HEK293 (cell line): ENCODE measurements at regions not wholly inside any gene's neighbourhood (a gene's known extent, or its start where the extent isn't known, plus 50 kb on each side); places are given as distances from the start of the nearest gene placed in this dataset.
"Not testable (repeated sequence)": the region's sequence is repeated elsewhere in the genome, so short reads cannot be mapped to it uniquely, and the experiment has no call there.

Experiments used
- CTCF ChIA-PET: fragments of 350-600 bp; formaldehyde crosslinking; extraction: SDS; loops from one replicate; lab custom pipeline; 2021; ENCODE audit warnings: antibody characterized with exemption; lab: Yijun Ruan, JAX
- POLR2A ChIA-PET: fragments of 300-600 bp; formaldehyde crosslinking; extraction: SDS; loops from one replicate; lab custom pipeline; 2020; ENCODE audit warnings: antibody characterized with exemption, inconsistent platforms; lab: Yijun Ruan, JAX
- H3K27ac ChIP-seq: fragments of 200-500 bp; sonication (Bioruptor generic); 2 replicates; pipeline ENCODE4 v1.5.1; 2014; ENCODE audit warnings: low read depth, low read length, control low read depth, inconsistent platforms; ENCODE audit errors: extremely low read depth
- H3K36me3 ChIP-seq, 2 experiments: fragments of 200-500 bp in 1 of 2; sonication (Bioruptor generic) in 1 of 2; 1 replicate in 1 of 2; 2 replicates in 1 of 2; pipeline ENCODE4 v1.5.1; 2014 to 2017; ENCODE audit warnings: inconsistent platforms in 2 of 2, low read length in 2 of 2; ENCODE audit not compliant: control insufficient read depth in 2 of 2, insufficient read depth in 1 of 2
- H3K4me1 ChIP-seq: fragments of 200-500 bp; sonication (Bioruptor generic); 2 replicates; pipeline ENCODE4 v1.5.1; 2014; ENCODE audit warnings: mild to moderate bottlenecking, low read length, inconsistent platforms; ENCODE audit not compliant: control insufficient read depth, insufficient read depth
- H3K4me3 ChIP-seq: 2 replicates; pipeline ENCODE4 v1.5.1; 2011; ENCODE audit warnings: low read depth, mild to moderate bottlenecking, control low read depth, low read length, moderate library complexity
- H3K9me3 ChIP-seq: fragments of 200-500 bp; sonication (Bioruptor generic); 2 replicates; pipeline ENCODE4 v1.5.1; 2014; ENCODE audit warnings: low read depth, low read length, inconsistent platforms; ENCODE audit not compliant: control insufficient read depth, insufficient read depth
- IKZF3 ChIP-seq: fragments of 450-650 bp; IDR thresholded peaks from 2 replicates; pipeline ENCODE4 v1.5.0; 2018; ENCODE audit warnings: missing biosample characterization, mild to moderate bottlenecking, missing genetic modification characterization, moderate library complexity
- KLF10 ChIP-seq: fragments of 450-650 bp; IDR thresholded peaks from 2 replicates; pipeline ENCODE4 v1.5.1; 2018; ENCODE audit warnings: missing biosample characterization, mild to moderate bottlenecking, missing genetic modification characterization
- MEIS1 ChIP-seq: sonication (generic); formaldehyde crosslinking; IDR thresholded peaks from 2 replicates; pipeline ENCODE4 v1.8.1; 2022; ENCODE audit warnings: missing genetic modification reagents, mild to moderate bottlenecking, borderline replicate concordance
- PRDM2 ChIP-seq: fragments of 450-650 bp; formaldehyde crosslinking; IDR thresholded peaks from 2 replicates; pipeline ENCODE4 v1.5.1; 2016; ENCODE audit warnings: missing biosample characterization, missing genetic modification characterization, borderline replicate concordance
- RBAK ChIP-seq: fragments of 450-650 bp; formaldehyde crosslinking; IDR thresholded peaks from 2 replicates; pipeline ENCODE4 v1.5.1; 2016; ENCODE audit warnings: missing biosample characterization, missing genetic modification characterization
- SETDB1 ChIP-seq: IDR thresholded peaks from one replicate; pipeline ENCODE4 v1.6.1; 2017; ENCODE audit warnings: mild to moderate bottlenecking, low read length, moderate library complexity, mixed read lengths; ENCODE audit not compliant: insufficient read length
- SP2 ChIP-seq: fragments of 450-650 bp; formaldehyde crosslinking; IDR thresholded peaks from 2 replicates; pipeline ENCODE4 v1.5.1; 2016; ENCODE audit warnings: missing biosample characterization, missing genetic modification characterization
- ZBTB6 ChIP-seq: fragments of 450-650 bp; formaldehyde crosslinking; IDR thresholded peaks from 2 replicates; pipeline ENCODE4 v1.5.1; 2017; ENCODE audit warnings: missing biosample characterization, missing genetic modification characterization
- ZNF184 ChIP-seq: fragments of 450-650 bp; IDR thresholded peaks from 2 replicates; pipeline ENCODE4 v1.5.1; 2018; ENCODE audit warnings: missing biosample characterization, mild to moderate bottlenecking, missing genetic modification characterization
- ZNF362 ChIP-seq: fragments of 450-650 bp; formaldehyde crosslinking; IDR thresholded peaks from 2 replicates; pipeline ENCODE4 v1.5.1; 2016; ENCODE audit warnings: missing biosample characterization, missing genetic modification characterization
- ZNF639 ChIP-seq: fragments of 450-650 bp; formaldehyde crosslinking; IDR thresholded peaks from 2 replicates; pipeline ENCODE4 v1.5.1; 2016; ENCODE audit warnings: missing biosample characterization, missing genetic modification characterization
- ZNF660 ChIP-seq: fragments of 450-650 bp; IDR thresholded peaks from 2 replicates; pipeline ENCODE4 v1.5.1; 2018; ENCODE audit warnings: missing biosample characterization, mild to moderate bottlenecking, missing genetic modification characterization
- ZNF837 ChIP-seq: fragments of 450-650 bp; formaldehyde crosslinking; IDR thresholded peaks from 2 replicates; pipeline ENCODE4 v1.5.1; 2016; ENCODE audit warnings: missing biosample characterization, missing genetic modification characterization
- TF ChIP-seq, protein P1 (sequence below): fragments of 450-650 bp; IDR thresholded peaks from 2 replicates; pipeline ENCODE4 v1.5.1; 2018; ENCODE audit warnings: missing biosample characterization, missing genetic modification characterization
- TF ChIP-seq, protein P2 (sequence below): fragments of 450-650 bp; formaldehyde crosslinking; IDR thresholded peaks from 2 replicates; pipeline ENCODE4 v1.5.1; 2017; ENCODE audit warnings: missing biosample characterization, missing genetic modification characterization

DNA sequence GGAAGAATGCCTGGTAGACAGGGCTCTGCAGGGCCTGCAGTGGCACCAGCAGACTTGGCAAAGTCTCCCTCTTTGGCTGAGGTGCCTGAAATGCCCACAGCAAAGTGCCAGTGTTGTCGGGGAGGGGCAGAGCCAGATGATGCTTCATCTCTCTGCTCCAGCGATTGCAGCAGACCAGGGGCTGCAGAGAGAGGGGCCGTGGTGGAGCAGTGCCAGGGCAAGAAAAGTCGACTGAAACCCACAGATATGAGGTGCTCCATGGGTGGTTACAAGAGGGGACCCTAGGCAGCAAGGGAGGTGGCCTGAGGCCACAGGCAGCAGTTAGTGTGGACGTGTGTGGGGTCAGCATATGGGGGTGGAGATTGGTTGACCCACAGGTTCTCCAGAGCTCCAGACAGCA, 123.5 kb upstream of the SHH start:
- no peak for TF ChIP-seq SP2
- no peak for TF ChIP-seq RBAK
- TF ChIP-seq MEIS1 = no peak
- no peak for TF ChIP-seq ZNF837
- TF ChIP-seq KLF10 (tag by site-specific recombination) = no peak
- TF ChIP-seq, all 188 proteins: peak for 0
- ChIA-PET CTCF (no interaction called here), POLR2A (no interaction called here)
- Histone ChIP-seq H3K27ac (no peak overlapping the region), H3K4me1 (no peaks in the 10 kb centered on the region), H3K4me3 (no peak overlapping the region), H3K9me3 (no peaks in the 10 kb centered on the region), H3K36me3 (no peaks in the 10 kb centered on the region)

DNA sequence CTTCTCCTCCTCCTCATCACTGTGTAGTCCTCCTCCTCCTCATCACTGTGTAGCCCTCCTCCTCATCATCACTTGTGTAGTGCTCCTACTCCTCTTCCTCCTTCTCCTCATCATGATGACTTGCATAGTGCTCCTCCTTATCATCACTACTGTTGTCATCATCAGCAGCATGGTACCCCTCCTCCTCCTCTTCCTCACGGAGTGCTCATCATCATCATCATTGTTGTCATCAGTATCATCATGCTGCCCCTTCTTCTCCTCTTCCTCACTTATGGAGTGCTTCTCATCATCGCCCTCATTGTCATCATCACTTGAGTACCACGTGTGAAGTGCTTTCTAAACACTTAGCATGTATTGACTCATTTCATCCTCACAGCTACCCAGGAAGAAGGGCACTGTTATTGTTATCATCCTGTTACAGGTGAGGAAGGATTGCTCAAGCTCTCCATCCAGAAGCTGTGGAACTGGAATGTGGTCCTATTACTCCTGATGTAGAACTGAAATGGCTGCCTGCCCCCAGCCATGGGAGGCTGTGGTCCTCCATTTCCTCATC, 122.8 kb upstream of the SHH start:
- H3K4me1 ChIP-seq = no peaks in the 10 kb centered on the region
- TF ChIP-seq ZNF837 (no peak), RBAK (no peak)
- TF ChIP-seq, protein P1, sequence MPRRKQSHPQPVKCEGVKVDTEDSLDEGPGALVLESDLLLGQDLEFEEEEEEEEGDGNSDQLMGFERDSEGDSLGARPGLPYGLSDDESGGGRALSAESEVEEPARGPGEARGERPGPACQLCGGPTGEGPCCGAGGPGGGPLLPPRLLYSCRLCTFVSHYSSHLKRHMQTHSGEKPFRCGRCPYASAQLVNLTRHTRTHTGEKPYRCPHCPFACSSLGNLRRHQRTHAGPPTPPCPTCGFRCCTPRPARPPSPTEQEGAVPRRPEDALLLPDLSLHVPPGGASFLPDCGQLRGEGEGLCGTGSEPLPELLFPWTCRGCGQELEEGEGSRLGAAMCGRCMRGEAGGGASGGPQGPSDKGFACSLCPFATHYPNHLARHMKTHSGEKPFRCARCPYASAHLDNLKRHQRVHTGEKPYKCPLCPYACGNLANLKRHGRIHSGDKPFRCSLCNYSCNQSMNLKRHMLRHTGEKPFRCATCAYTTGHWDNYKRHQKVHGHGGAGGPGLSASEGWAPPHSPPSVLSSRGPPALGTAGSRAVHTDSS = peak; percentile 87
- POLR2A ChIA-PET = no interaction called here
- H3K4me3 ChIP-seq = no peak overlapping the region
- no peaks in the 10 kb centered on the region for H3K9me3 ChIP-seq
- H3K36me3 ChIP-seq = no peaks in the 10 kb centered on the region
- no peak overlapping the region for H3K27ac ChIP-seq
- CTCF ChIA-PET = no interaction called here

- H3K27ac ChIP-seq, H3K36me3 ChIP-seq, H3K4me3 ChIP-seq, CTCF ChIA-PET, H3K9me3 ChIP-seq, H3K4me1 ChIP-seq, POLR2A ChIA-PET: not testable (repeated sequence)
- TF ChIP-seq, protein P2, sequence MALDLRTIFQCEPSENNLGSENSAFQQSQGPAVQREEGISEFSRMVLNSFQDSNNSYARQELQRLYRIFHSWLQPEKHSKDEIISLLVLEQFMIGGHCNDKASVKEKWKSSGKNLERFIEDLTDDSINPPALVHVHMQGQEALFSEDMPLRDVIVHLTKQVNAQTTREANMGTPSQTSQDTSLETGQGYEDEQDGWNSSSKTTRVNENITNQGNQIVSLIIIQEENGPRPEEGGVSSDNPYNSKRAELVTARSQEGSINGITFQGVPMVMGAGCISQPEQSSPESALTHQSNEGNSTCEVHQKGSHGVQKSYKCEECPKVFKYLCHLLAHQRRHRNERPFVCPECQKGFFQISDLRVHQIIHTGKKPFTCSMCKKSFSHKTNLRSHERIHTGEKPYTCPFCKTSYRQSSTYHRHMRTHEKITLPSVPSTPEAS (tag by site-specific recombination) = peak; percentile 62; the same call in 1 of the 2 replicates
Measured at GRCh38 chr7:155932324-155932723, 120.1 kb upstream of the SHH start.

DNA sequence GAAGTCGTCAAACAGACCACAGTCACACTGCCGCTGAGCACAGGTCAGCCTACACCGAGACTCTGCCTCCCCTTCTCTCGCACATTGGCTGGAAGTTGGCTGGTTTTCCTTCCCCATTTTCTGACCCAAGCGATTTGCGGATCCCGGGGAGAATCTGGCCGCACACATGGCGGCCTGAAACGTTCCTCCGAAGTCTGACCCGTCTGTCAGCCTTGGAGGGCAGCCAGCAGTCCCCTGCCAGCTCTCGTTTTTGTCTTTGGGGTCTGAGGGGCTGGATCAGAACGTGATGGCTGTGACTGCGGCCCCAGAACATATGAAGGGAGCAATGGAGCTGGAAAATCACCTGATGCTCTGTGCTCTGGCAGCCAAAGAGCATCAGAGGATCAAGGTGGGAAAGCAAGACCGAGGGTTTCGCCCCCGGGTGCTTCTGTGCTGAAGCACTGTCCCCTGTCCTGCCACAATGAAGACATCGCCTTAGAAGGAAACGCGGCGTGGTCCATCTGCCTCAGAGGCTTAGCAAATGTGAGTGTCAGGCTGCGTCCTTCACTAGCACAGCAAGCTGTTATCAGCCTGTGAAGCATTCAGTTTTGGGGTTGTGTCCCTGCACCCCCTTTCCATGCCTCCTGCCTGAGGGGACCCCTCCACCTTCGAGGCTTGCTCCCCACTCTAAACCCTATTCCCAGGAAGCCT, 119.3 kb upstream of the SHH start:
- H3K4me3 ChIP-seq = no peak overlapping the region
- H3K27ac ChIP-seq = no peak overlapping the region
- no peaks in the 10 kb centered on the region for H3K9me3 ChIP-seq
- no peaks in the 10 kb centered on the region for H3K4me1 ChIP-seq
- ChIA-PET CTCF (no interaction called here), POLR2A (no interaction called here)
- H3K36me3 ChIP-seq = no peaks in the 10 kb centered on the region
- TF ChIP-seq ZNF362 (no peak), SETDB1 (no peak), ZBTB6 (no peak), PRDM2 (tag by site-specific recombination) (no peak), ZNF660 (no peak), IKZF3 (tag by site-specific recombination) (no peak), ZNF184 (tag by site-specific recombination) (no peak), ZNF639 (no peak)
